H1 (cell line): ENCODE measurements at regions not wholly inside any gene's neighbourhood (a gene's known extent, or its start where the extent isn't known, plus 50 kb on each side); places are given as distances from the start of the nearest gene placed in this dataset.

Experiments
- CTCF ChIA-PET: fragments of 300-600 bp; sonication (Branson Sonifier 250); formaldehyde crosslinking; loops from one replicate; lab custom pipeline; 2021; ENCODE audit not compliant: partially characterized antibody; lab: Charles Lee
- POLR2A ChIA-PET: fragments of 300-600 bp; sonication (Branson Sonifier 250); formaldehyde crosslinking; loops from one replicate; lab custom pipeline; 2021; ENCODE audit warnings: inconsistent platforms; ENCODE audit not compliant: partially characterized antibody; lab: Charles Lee
- DNase-seq, 2 experiments: peaks; one replicate each; pipeline versions ENCODE4 v3.0.0 to v3.0.0-alpha.2; 2010 to 2022; ENCODE audit warnings: low spot score in 2 of 2, low read depth in 1 of 2, mixed read lengths in 1 of 2
- FAIRE-seq: peaks from 2 replicates; lab custom pipeline; 2011; peaks lifted over from hg19 to GRCh38; lab: Jason Lieb, UNC
- H2AFZ ChIP-seq: 2 replicates; pipeline ENCODE4 v1.8.1; 2012; ENCODE audit warnings: low read length, inconsistent platforms
- H2AK5ac ChIP-seq: 2 replicates; pipeline ENCODE4 v1.6.1; 2013; ENCODE audit warnings: low read depth, low read length
- H2BK120ac ChIP-seq: replicated peaks from 2 replicates; pipeline ENCODE3; 2013; ENCODE audit warnings: low read depth, low read length, inconsistent platforms
- H2BK12ac ChIP-seq: 2 replicates; pipeline ENCODE4 v1.6.1; 2013; ENCODE audit warnings: low read depth, low read length
- H2BK15ac ChIP-seq: 2 replicates; pipeline ENCODE4 v1.6.1; 2013; ENCODE audit warnings: low read length
- H2BK20ac ChIP-seq: 2 replicates; pipeline ENCODE4 v1.6.1; 2013; ENCODE audit warnings: low read length
- H2BK5ac ChIP-seq: 2 replicates; pipeline ENCODE4 v1.6.1; 2013; ENCODE audit warnings: low read depth, low read length
- H3K14ac ChIP-seq: 2 replicates; pipeline ENCODE4 v1.6.1; 2013; ENCODE audit warnings: inconsistent platforms; ENCODE audit not compliant: insufficient read length
- H3K18ac ChIP-seq: 2 replicates; pipeline ENCODE4 v1.6.1; 2013; ENCODE audit warnings: low read length; ENCODE audit errors: extremely low read depth
- H3K23ac ChIP-seq: 2 replicates; pipeline ENCODE4 v1.6.1; 2013; ENCODE audit warnings: inconsistent platforms; ENCODE audit not compliant: insufficient read length
- H3K23me2 ChIP-seq: 2 replicates; pipeline ENCODE4 v1.6.1; 2013; ENCODE audit warnings: low read depth, low read length
- H3K27ac ChIP-seq: 2 replicates; pipeline ENCODE4 v1.6.1; 2011; ENCODE audit warnings: low read depth, low read length, inconsistent platforms
- H3K27me3 ChIP-seq, 4 experiments: replicated peaks in 1 of 4; 1 replicate in 1 of 4; 2 replicates in 3 of 4; pipeline versions ENCODE4 v1.6.1 to v1.8.1; 2011 to 2013; ENCODE audit warnings: low read length in 3 of 4, mild to moderate bottlenecking in 3 of 4, inconsistent platforms in 2 of 4, mixed read lengths in 2 of 4, moderate library complexity in 1 of 4; ENCODE audit not compliant: control insufficient read depth in 3 of 4, insufficient read depth in 3 of 4; ENCODE audit errors: extremely low read depth in 1 of 4
- H3K36me3 ChIP-seq, 4 experiments: 2 replicates each; pipeline versions ENCODE4 v1.6.1 to v1.8.1; 2011 to 2013; ENCODE audit warnings: mild to moderate bottlenecking in 4 of 4, low read length in 3 of 4, moderate library complexity in 2 of 4, control low read depth in 1 of 4, inconsistent platforms in 1 of 4; ENCODE audit not compliant: insufficient read depth in 4 of 4, control insufficient read depth in 2 of 4
- H3K4ac ChIP-seq: replicated peaks from 2 replicates; pipeline ENCODE3; 2013; ENCODE audit warnings: low read length, low read depth, mixed read lengths, inconsistent platforms; ENCODE audit not compliant: insufficient read length
- H3K4me1 ChIP-seq, 4 experiments: replicated peaks in 1 of 4; 1 replicate in 1 of 4; 2 replicates in 3 of 4; pipeline versions ENCODE4 v1.6.1 to v1.8.1; 2011 to 2013; ENCODE audit warnings: low read length in 3 of 4, inconsistent platforms in 2 of 4, mixed read lengths in 1 of 4; ENCODE audit not compliant: insufficient read depth in 4 of 4, control insufficient read depth in 3 of 4
- H3K4me2 ChIP-seq, 2 experiments: 2 replicates each; pipeline versions ENCODE4 v1.6.1 to v1.8.1; 2011 to 2013; ENCODE audit warnings: low read depth in 2 of 2, low read length in 2 of 2, control low read depth in 1 of 2, inconsistent platforms in 1 of 2, mild to moderate bottlenecking in 1 of 2; ENCODE audit not compliant: insufficient read depth in 1 of 2
- H3K4me3 ChIP-seq, 4 experiments: fragments of 200-600, 300-600 bp in 1 of 4; sonication (generic), shearing (Covaris generic), sonication (Bioruptor Twin) in 1 of 4; 2 replicates each; pipeline versions ENCODE4 v1.5.1 to v1.8.1; 2011 to 2016; ENCODE audit warnings: low read length in 4 of 4, low read depth in 3 of 4, control low read depth in 2 of 4, inconsistent platforms in 2 of 4, mild to moderate bottlenecking in 2 of 4, mixed read lengths in 1 of 4, moderate library complexity in 1 of 4; ENCODE audit not compliant: insufficient read depth in 2 of 4; ENCODE audit errors: extremely low read depth in 1 of 4
- H3K56ac ChIP-seq: replicated peaks from 2 replicates; pipeline ENCODE3; 2013; ENCODE audit warnings: low read depth, mild to moderate bottlenecking, mixed read lengths, low read length, inconsistent platforms; ENCODE audit not compliant: insufficient read length
- H3K79me1 ChIP-seq: 2 replicates; pipeline ENCODE4 v1.6.1; 2013; ENCODE audit warnings: low read depth, low read length, control low read depth
- H3K79me2 ChIP-seq, 2 experiments: 2 replicates each; pipeline versions ENCODE4 v1.6.1 to v1.8.1; 2012 to 2013; ENCODE audit warnings: low read length in 2 of 2, mild to moderate bottlenecking in 2 of 2, inconsistent platforms in 1 of 2; ENCODE audit not compliant: insufficient read depth in 2 of 2, control insufficient read depth in 1 of 2
- H3K9ac ChIP-seq, 4 experiments: replicated peaks in 1 of 4; 1 replicate in 1 of 4; 2 replicates in 3 of 4; pipeline versions ENCODE4 v1.6.1 to v1.8.1; 2011 to 2013; ENCODE audit warnings: low read depth in 3 of 4, low read length in 3 of 4, control low read depth in 2 of 4, mild to moderate bottlenecking in 2 of 4, moderate library complexity in 2 of 4, inconsistent platforms in 1 of 4; ENCODE audit errors: extremely low read depth in 1 of 4
- H3K9me3 ChIP-seq, 2 experiments: 2 replicates each; pipeline versions ENCODE4 v1.6.1 to v1.8.1; 2012 to 2013; ENCODE audit warnings: mild to moderate bottlenecking in 2 of 2, moderate library complexity in 2 of 2, control low read depth in 1 of 2, inconsistent platforms in 1 of 2, low read depth in 1 of 2, low read length in 1 of 2, mixed read lengths in 1 of 2; ENCODE audit not compliant: insufficient read depth in 2 of 2
- H4K20me1 ChIP-seq, 2 experiments: replicated peaks in 1 of 2; 2 replicates each; pipeline versions ENCODE3 to v1.8.1; 2011 to 2013; ENCODE audit warnings: inconsistent platforms in 2 of 2, low read length in 2 of 2, mild to moderate bottlenecking in 1 of 2; ENCODE audit not compliant: insufficient read depth in 2 of 2, control insufficient read depth in 1 of 2
- H4K5ac ChIP-seq: 2 replicates; pipeline ENCODE4 v1.6.1; 2013; ENCODE audit warnings: low read length, low read depth, mixed read lengths, inconsistent platforms; ENCODE audit not compliant: insufficient read length
- H4K8ac ChIP-seq: 2 replicates; pipeline ENCODE4 v1.8.0; 2013; ENCODE audit warnings: mild to moderate bottlenecking, moderate library complexity, low read length, inconsistent platforms; ENCODE audit not compliant: insufficient read depth; ENCODE audit errors: extremely low read depth
- H4K91ac ChIP-seq: replicated peaks from 2 replicates; pipeline ENCODE3; 2013; ENCODE audit warnings: low read length, mixed read lengths, inconsistent platforms; ENCODE audit not compliant: insufficient read length
- CBX8 ChIP-seq: fragments of 300-800, 300-1000 bp; sonication (generic); IDR thresholded peaks from 2 replicates; pipeline ENCODE4 v1.7.1; 2016; ENCODE audit warnings: low read depth, low read length, borderline replicate concordance
- CHD1 ChIP-seq: IDR thresholded peaks from 2 replicates; pipeline ENCODE4 v1.6.1; 2012; ENCODE audit warnings: low read depth, low read length, improper control_type of control experiment
- EGR1 ChIP-seq: IDR thresholded peaks from 2 replicates; pipeline ENCODE4 v1.6.1; 2011; ENCODE audit warnings: low read depth, low read length, borderline replicate concordance
- FOSL1 ChIP-seq: IDR thresholded peaks from 2 replicates; pipeline ENCODE4 v1.6.1; 2011; ENCODE audit warnings: mild to moderate bottlenecking, low read depth, low read length, moderate library complexity; ENCODE audit not compliant: insufficient read depth
- GTF2F1 ChIP-seq: IDR thresholded peaks from 2 replicates; pipeline ENCODE4 v1.6.1; 2012; ENCODE audit warnings: low read depth, low read length, improper control_type of control experiment, borderline replicate concordance
- HDAC6 ChIP-seq: IDR thresholded peaks from one replicate; pipeline ENCODE4 v1.7.1; 2012; ENCODE audit warnings: low read depth, mild to moderate bottlenecking, inconsistent platforms, low read length, moderate library complexity
- KDM5A ChIP-seq: fragments of 200-600 bp; IDR thresholded peaks from 2 replicates; pipeline ENCODE4 v1.7.1; 2012; ENCODE audit warnings: mild to moderate bottlenecking, low read length, inconsistent platforms, mixed read lengths
- RAD21 ChIP-seq, 2 experiments: IDR thresholded peaks in 1 of 2; conservative IDR thresholded peaks in 1 of 2; 2 replicates each; pipeline ENCODE4 v1.6.1; 2011; ENCODE audit warnings: low read depth in 2 of 2, low read length in 2 of 2, improper control_type of control experiment in 1 of 2, inconsistent platforms in 1 of 2, mild to moderate bottlenecking in 1 of 2, moderate library complexity in 1 of 2
- RNF2 ChIP-seq: fragments of 200-900, 300-1000 bp; sonication (generic); IDR thresholded peaks from 2 replicates; pipeline ENCODE4 v1.7.1; 2016; ENCODE audit warnings: borderline replicate concordance, low read depth, mild to moderate bottlenecking, antibody characterized with exemption, low read length; ENCODE audit not compliant: poor library complexity, severe bottlenecking; ENCODE audit errors: missing control alignments
- RXRA ChIP-seq: IDR thresholded peaks from 2 replicates; pipeline ENCODE4 v1.6.1; 2011; ENCODE audit warnings: low read depth, mild to moderate bottlenecking, low read length, moderate library complexity; ENCODE audit not compliant: insufficient read depth
- SIRT6 ChIP-seq: IDR thresholded peaks from one replicate; pipeline ENCODE4 v1.7.1; 2012; ENCODE audit warnings: low read length, inconsistent platforms
- SP1 ChIP-seq: IDR thresholded peaks from 2 replicates; pipeline ENCODE4 v1.6.1; 2011; ENCODE audit warnings: low read depth, low read length
- SP4 ChIP-seq: IDR thresholded peaks from 2 replicates; pipeline ENCODE4 v1.6.1; 2012; ENCODE audit warnings: low read length, inconsistent platforms
- YY1 ChIP-seq: IDR thresholded peaks from 2 replicates; pipeline ENCODE4 v1.6.1; 2011; ENCODE audit warnings: low read depth, mild to moderate bottlenecking, low read length
- WGBS, 2 experiments: shearing (Covaris generic) in 1 of 2; methylation state at CpG; one replicate each; pipeline versions ENCODE4 v1.1.6 to v1.1.7; 2013 to 2015; ENCODE audit warnings: low lambda C conversion rate in 2 of 2, mixed read lengths in 2 of 2, inconsistent platforms in 1 of 2, low coverage in 1 of 2, missing lambda C conversion rate in 1 of 2; ENCODE audit not compliant: insufficient replicate concordance in 2 of 2, insufficient coverage in 1 of 2, insufficient read length in 1 of 2; ENCODE audit errors: extremely low coverage in 1 of 2, missing lambda C conversion rate in 1 of 2; 5-methylcytosine and 5-hydroxymethylcytosine counted together

GRCh38 chr9:108746864-108747263, 108.9 kb downstream of the ACTL7B start:
- no peak overlapping the region for H3K56ac ChIP-seq
- H4K5ac ChIP-seq = no peak overlapping the region
- no peak overlapping the region for H3K27ac ChIP-seq
- POLR2A ChIA-PET = no interaction called here
- no peaks in the 10 kb centered on the region for H3K79me1 ChIP-seq
- 93% methylated on average over 2 of the region's 2 CpGs; no CpG with 5 or more reads in 1 of the 2 experiments for WGBS, 2 experiments
- no peak for FAIRE-seq
- no peak overlapping the region for H3K4me3 ChIP-seq
- no peaks in the 10 kb centered on the region for H3K27me3 ChIP-seq
- no peak overlapping the region for H2BK20ac ChIP-seq
- 0 out of 2 replicates have a peak overlapping the region, but pooled peaks have one; percentile 72 for H2AFZ ChIP-seq
- no peaks in the 10 kb centered on the region for H3K23me2 ChIP-seq
- H3K18ac ChIP-seq = no peak overlapping the region
- H2BK15ac ChIP-seq = no peak overlapping the region
- no peak overlapping the region for H3K23ac ChIP-seq
- H3K4ac ChIP-seq = no peak overlapping the region
- H2BK12ac ChIP-seq = no peak overlapping the region
- H4K8ac ChIP-seq = no peak overlapping the region
- TF ChIP-seq KDM5A = no peak
- TF ChIP-seq FOSL1 = no peak
- no peak for TF ChIP-seq EGR1
- TF ChIP-seq SP4 = no peak
- no peak for TF ChIP-seq CHD1
- no peak for TF ChIP-seq RNF2
- TF ChIP-seq HDAC6 = no peak
- no peak for TF ChIP-seq YY1
- no peak for TF ChIP-seq SP1
- no peak for TF ChIP-seq CBX8
- no peak for TF ChIP-seq RAD21 (IDR thresholded peaks at IDR 0.05 in 1 of 2, conservative IDR thresholded peaks at IDR 0.05 in 1 of 2; ENCODE audit: low read depth in 2 of 2, low read length in 2 of 2)
- no peak for TF ChIP-seq SIRT6
- no peak for TF ChIP-seq RXRA
- TF ChIP-seq GTF2F1 = no peak
- H3K4me2 ChIP-seq = no peak overlapping the region
- H4K20me1 ChIP-seq = no peaks in the 10 kb centered on the region
- H3K36me3 ChIP-seq = no peaks in the 10 kb centered on the region
- no peak overlapping the region for H2BK120ac ChIP-seq
- H3K4me1 ChIP-seq = peaks cover 0 to 4% (median 0%) of the 10 kb centered on the region in 4 experiments; a peak in 1 of 7 replicates
- no peak overlapping the region for H2BK5ac ChIP-seq
- no peak overlapping the region for H3K14ac ChIP-seq
- H4K91ac ChIP-seq = no peak overlapping the region
- DNase-seq = no peak
- H3K79me2 ChIP-seq = no peaks in the 10 kb centered on the region
- no peak overlapping the region for H3K9ac ChIP-seq
- no peak overlapping the region for H2AK5ac ChIP-seq
- H3K9me3 ChIP-seq = no peaks in the 10 kb centered on the region
- CTCF ChIA-PET = no interaction called here
